ENCODE measurements at regions not wholly inside any gene's neighbourhood (a gene's known extent, or its start where the extent isn't known, plus 50 kb on each side); places are given as distances from the start of the nearest gene placed in this dataset.

DNA sequence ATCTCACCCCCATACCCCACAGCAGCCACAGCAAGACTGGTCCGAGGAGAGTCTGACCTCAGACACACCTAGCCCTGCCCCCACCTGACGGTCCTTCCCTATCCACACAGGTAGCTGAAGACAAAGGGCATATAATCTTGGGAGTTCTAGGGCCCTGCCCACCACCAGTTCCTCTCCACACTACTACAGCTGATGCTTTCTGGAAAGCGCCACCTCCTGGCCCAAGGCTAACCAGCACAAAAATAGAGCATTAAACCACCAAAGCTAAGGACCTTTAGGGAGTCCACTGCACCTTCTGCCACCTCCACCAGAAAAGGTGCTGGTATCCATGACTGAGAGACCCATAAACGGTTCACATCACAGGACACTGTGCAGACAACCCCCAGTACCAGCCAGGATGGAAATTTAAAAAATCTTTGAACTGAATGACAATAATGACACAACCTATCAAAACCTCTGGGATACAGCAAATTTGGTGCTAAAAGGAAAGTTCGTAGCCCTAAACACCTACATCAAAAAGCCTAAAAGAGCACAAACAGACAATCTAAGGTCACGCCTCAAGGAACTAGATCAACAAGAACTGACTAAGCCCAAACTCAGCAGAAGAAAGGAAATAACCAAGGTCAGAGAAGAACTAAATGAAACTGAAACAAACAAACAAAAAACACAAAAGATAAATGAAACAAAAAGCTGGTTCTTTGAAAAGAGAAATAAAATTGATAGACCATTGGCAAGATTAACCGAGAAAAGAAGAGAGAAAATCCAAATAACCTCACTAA lies 122.1 kb upstream of the TPRG1 start:
- no peak for DNase-seq (ENCODE audit: low read depth)

DNA sequence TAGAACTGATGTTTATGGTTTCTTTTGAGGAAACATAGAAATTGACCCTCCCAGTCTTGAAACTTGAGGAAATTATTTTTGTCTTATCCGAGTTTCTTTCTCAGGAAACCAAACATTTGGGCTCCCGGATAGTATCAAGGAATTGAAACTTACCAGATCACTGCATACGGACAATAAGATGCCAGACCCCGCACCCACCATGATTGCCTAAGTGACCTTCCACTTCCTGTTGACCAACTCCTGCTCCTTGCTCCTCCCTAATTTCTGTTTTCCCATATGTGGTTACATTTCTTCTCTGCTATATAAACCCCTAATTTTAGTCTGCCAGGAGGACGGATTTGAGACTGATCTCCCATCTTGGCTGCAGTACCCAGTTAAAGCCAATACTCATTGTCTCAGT lies 118.4 kb upstream of the TPRG1 start:
- no peak for DNase-seq (ENCODE audit: low read depth)

DNA sequence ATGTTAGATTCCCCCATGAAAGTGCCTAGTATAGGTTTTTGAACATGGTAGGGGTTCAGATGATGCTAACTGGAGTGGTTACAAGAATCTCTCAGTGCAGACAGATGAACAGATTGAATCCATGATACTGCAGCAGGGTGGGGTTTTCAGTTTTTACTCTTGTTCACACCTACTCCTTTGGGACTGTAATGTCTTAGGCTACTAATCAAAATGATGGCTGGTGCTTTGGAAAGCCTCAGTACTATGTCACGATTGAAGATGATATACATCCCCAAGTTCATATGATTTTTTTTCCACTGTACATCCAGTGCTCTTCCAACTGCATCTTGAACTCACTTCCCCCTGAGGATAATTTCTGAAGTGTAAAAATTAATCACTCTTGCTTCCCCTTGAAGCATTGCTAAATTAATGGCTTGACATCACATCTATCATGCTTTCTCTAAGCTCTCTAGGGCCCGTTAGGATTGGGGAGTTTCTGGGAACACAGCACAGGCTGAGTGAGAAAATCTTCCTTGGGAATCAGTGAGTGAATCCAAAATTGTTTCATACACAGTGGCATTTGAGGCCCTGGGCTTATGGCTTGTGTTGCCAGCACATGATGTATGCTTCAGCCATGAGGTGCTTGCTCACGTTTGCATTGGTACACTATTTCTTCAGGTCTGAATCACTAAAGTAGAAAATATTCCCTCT lies 115.0 kb upstream of the TPRG1 start:
- no peak for DNase-seq (ENCODE audit: low read depth)

DNA sequence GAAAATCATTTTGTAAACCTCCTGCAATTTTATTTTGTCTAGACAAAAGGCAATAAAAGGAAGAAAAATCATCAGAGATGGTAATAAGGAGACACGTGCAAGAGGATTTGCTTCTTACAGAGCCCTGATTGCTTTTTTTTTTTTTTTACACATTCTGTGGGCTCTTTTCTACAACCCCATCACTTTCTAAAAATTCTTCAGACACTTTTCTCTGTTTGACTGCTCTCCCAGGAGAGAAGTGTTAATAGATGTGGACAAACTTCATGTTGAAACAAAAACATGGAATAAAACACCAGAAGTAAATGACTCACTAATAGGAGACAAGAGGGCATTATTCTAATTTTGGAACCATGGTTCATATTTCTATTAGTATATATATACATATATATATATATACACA lies 114.4 kb upstream of the TPRG1 start:
- DNase-seq (ENCODE audit: low read depth) = no peak

DNA sequence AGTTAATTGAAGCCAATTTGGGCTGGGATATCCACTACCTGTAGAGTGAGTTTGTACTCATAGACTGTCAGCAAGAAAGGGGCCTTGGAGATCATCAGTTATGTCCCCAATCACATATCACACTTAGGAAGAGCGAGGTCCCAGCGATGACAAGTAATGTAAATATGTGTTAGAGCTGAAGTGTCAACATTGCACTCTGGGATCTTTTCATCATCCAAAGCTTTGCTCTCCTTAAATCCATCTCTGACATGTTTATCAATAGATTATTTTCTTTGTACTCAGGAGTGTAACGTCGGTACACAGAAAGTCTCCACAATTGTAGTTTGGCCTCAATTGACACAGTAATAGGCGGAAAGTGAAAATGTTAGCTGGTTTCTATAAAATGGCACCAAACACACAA lies 113.7 kb upstream of the TPRG1 start:
- no peak for DNase-seq (ENCODE audit: low read depth)

DNA sequence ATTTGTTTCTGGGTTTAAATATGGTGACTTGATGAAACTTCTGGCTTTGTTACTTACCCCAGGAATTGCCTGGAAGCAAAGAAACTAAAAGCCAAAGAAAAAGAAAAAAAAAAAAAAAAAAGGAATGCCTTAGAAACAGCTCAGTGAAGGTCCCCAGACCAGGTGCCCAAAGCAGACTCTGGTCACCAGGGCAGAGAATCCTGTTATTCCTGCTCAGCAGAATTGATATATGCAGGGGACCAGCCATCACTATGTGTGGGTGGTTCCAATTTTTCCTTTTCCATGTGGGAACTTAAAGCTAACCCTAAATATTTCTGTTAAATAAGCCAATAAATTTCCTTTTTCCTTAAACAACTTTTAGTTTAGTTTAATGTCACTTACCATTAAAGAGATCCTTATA lies 100.8 kb upstream of the TPRG1 start:
- DNase-seq (ENCODE audit: low read depth) = no peak

DNA sequence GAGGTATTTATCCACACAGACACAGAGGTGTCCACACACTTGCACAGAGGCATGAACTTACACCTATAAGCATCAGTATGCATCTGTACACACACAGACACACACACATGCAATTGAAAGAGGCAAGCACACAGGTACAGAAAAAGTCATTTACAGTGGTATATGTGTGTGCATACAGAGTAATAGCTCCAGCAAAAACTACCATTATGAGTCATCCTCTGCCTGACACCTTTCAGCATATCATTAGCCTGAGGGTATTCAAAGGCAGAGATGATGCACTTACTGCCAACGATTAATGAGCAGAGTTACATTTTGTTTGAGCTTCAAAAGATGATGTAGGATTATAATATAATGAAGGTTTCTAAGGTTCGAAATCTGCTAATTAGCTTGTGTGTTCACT lies 100.3 kb upstream of the TPRG1 start:
- no peak for DNase-seq (ENCODE audit: low read depth)

DNA sequence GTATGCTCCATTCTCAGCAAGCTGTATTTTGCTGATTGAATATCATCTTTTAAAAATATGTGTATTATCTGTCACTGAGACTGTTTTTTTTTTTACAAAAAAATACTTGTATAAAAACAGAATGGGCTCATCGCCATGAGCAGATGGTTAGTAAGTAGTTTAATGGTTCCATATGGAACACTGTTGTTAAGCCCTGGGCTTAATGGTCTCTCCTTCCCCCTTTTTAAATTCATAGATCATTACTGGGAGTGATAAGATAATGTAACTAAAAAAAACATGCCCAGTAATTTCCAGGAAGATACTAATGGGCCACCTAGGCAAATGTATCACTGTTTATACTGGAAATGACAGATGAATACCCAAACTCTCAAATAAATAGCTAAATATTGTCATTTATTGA lies 95.3 kb upstream of the TPRG1 start:
- DNase-seq (ENCODE audit: low read depth) = no peak

DNA sequence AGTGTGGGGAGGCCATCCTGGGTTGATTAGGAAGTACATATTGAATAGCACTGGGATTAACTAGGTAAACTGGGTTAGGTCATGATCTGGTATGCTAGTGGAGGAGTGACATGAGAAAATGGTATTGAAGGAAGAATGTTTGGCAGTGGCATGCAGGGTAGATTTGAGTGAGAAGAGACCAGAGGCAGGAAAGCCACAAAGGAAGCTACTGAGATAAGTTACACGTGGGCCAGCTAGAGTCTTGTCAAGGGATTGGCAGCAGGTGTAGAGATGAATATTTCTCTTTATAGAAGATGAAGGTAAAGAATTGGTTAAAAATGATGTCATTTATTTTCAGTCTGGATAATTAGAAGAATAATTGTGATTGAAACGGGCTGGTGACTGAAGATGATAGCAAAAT lies 91.0 kb upstream of the TPRG1 start:
- DNase-seq (ENCODE audit: low read depth) = no peak

DNA sequence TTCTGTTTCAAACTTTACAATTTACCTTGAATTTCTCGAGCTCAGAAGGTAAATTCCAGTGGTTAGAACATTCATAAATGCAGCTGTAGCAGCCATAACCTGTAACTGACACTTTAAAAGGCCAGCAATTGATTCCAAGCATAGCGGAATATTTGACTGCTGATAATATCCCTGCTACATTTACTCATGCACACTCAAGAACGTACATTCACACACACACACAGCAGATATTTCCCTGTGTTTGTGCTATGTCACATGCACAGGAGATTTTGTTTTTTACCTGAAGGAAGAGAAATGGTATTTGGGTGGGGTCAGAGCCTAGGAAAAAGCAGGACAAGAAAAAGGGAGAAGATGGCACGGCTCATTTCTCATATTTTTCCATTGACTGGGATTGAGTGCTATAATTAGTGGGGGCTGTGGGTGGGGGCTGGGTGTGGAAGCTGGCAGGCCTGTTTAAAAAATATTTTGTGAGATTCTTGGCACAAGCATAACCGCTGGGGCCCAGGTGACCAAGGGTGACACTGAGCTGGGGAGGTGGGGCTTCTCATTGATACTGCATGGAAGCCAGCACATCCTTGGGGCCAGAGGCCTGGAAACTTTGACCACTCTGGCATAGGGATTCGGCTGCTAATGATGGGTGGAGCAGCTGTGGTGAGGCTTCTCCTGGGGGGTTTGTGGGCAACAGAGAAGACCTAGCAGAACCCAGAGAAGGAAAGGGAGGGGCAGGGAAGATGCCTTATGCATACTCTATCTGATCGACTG lies 88.9 kb upstream of the TPRG1 start:
- no peak for DNase-seq (ENCODE audit: low read depth)

DNA sequence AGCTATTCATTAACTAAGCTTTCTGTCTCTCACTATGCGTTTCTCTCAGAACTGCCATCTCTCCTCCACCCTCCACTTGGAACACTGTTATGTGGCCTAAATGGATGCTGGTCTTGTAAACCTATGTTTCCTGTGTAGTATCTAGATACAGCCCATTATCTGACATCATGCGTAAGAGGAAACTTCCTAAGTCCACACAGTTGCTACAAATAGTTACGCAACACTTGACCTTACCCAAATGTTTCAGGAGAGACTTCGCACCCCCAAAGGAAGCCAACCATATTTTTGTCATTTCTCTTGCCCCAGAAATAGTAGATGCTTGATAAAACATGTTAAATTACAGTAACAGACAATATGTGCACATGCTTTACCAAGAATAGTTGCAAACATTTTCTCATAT lies 87.2 kb upstream of the TPRG1 start:
- DNase-seq (ENCODE audit: low read depth) = no peak

DNA sequence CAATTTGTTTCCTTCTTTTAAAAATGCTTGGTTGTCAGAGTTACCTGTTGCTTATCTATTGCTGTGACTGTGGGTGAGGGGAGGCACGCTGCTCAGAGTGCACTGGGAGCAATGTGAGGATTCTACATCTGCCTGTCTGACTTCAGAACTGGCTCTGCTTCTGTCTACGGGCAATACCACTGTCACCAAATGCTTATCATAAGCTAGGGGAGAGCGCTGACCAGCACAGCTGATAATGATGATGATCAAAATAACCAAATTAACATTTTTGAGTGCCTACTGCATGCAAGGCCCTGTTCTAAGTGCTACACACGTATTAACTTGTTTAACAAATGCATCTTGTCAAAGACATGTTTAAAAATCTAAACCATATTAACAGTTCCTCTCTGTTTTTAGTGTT lies 79.2 kb upstream of the TPRG1 start:
- no peak for DNase-seq (ENCODE audit: low read depth)

DNA sequence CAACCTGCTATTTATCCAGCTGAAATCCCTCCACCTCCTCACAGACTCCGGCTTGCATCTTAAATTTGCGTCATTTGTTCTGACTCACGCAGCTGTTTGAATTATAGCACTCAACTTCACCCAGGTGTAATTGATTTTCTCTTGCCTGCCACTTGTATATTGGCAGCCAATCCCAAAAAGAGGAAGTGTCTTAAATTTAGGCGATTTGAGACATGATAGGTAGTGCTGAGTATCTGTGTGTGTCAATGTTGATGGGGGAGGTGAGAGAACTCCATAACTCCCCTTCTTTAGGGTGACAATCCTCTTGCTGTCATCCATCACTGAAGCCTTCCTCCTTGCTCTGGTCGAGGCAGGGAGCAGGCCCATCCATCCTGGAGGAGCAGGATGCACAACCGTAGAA lies 77.2 kb upstream of the TPRG1 start:
- no peak for DNase-seq (ENCODE audit: low read depth)

DNA sequence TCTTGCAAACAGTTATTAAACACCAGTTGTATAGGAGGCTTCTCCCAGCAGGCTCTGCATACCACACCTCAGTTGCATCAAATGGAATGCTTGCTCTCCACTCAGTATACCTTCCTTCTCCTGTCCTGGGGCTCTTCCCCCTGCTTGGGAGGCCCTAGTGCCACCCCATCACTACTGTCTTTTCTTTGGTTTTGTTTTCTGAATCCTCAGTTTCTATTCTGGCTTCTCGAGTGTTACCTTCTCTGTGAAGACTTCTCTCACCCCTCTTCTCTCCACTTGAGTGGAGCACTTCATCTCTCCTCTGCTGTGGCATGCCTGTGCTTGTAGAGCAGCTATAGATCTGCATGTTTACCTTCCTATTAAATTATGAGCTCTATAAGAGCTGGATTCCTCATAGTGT lies 75.7 kb upstream of the TPRG1 start:
- DNase-seq (ENCODE audit: low read depth) = no peak

DNA sequence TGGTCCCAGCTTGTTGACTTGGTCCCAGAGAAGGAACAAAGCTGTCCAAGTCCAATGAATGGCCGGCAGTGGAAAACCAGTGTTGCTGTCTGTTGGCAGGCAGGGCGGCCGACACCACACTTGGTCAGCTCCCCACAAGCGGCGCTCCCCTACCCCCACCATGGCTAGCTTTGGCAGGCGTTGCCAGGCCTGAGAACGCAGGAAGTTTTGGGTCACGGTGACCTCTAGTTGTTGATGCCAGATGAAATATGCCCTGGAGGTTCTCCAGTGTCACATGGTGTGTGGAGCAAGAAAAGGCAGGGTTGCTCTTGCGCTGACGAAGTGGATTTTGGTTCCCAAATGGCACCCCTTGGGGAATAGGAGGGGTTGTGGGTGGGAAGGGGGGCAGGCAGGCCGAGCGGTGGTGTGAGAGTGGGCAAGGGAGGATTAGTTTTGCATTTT lies 72.7 kb upstream of the TPRG1 start:
- DNase-seq (ENCODE audit: low read depth) = no peak

DNA sequence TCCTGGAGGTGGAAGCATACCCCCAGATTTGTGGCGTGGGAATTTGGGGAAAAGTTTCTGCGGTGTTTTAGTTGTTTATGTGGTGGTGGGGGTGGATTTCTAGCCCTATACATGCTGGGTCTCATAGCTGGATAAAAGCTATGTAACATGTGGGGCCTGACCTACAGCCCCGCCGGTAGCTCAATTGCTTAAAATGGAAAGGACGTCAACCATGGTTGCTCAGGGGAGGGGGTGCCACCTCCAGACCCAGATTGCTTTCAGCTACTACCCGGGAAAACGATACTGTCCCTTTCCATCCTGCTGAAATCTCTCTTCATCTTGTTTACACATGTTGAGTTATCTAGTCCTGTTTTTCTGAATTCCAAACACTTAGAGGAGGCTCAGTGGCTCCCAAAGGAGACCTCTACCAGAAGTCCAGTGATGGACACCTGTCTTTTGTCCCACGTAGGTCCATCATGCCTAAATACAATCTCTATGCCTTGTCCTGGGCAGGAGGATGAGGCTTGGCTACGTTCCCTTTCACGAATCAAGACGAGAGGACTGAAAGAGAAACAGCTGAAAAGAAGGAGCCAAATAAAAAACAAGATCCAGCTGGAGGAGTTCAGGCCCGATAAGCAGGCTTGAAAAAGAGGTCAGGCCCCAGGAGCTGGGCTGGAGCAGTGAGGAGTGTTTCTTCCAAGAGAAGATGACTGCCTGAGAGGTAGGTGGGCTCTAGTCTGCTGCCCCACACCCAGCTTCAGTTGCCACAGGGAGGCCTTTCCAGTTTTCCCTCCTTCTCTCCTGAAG lies 72.1 kb upstream of the TPRG1 start:
- no peak for DNase-seq (ENCODE audit: low read depth)

DNA sequence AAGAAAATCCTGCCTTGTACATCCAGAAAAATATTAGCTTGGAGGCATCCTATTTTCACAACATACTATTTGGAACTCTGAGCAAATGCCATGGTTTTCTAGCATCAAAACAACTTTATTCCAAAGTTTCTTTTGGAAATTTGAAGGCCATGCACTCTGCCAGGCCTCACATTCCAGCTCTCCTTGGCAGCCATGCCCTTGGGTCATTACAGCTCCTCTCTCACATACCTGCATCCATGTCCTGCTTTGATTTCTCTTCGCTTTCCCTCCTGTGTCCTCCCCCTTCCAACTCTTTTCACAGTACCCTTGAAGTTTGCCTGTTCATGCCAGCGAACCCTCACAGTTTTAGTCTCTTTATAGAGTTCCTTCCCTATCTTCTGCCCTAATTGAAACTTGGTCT lies 70.9 kb upstream of the TPRG1 start:
- no peak for DNase-seq (ENCODE audit: low read depth)

DNA sequence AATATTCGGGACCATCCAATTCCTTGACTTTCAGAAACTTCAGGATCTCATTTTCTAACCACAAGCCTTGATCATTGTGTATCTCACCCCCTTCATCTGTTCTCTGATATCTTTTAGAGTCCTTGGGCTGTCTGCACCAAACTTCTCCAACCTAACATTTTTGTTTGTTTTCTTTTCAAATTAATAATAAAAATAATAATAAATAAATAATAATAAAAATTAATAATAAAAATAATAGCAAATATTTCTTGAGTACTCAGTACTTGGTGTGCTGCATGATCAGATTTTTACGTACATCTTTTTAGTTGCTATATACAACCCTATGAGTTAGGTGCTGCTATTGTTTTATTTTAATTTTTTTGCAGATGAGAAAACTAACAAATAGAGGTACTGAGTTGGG lies 70.2 kb upstream of the TPRG1 start:
- no peak for DNase-seq (ENCODE audit: low read depth)

DNA sequence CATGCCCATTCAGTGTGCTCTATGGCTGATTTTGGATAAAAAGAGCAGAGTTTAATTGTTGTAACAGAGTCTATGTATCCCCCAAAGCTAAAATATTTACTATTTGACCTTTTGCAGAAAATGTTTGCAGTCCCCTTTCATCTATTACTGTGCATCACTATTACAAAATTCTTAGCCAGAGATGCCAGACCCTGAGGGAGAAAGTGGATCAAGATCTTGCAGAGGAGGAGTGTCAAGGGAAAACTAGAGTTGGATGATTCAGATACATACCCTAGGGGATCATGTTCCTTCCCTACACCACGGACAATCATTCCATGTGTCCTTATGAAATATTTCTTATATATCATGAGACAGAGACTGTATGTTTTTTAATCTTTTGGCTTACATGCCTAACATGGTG lies 68.6 kb upstream of the TPRG1 start:
- no peak for DNase-seq (ENCODE audit: low read depth)

DNA sequence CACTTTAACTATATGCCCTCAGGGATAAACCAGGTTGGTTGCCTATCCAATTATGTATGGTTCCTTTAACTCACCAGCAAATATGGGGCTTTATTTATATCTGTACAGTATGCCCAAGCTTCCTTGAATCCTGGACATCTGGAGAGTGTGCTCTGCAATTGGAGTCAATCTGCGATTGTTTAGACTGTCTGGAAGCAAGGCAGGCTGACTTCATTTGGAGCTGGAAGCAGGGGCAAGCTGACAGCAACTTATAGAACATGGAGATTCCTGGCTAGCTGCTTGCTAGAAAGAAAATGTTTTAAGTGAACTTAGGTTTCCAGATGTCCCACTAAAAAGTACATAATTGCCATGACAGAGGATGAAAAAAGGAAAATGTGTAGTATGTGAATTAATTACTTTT lies 63.7 kb upstream of the TPRG1 start:
- DNase-seq (ENCODE audit: low read depth) = no peak

DNA sequence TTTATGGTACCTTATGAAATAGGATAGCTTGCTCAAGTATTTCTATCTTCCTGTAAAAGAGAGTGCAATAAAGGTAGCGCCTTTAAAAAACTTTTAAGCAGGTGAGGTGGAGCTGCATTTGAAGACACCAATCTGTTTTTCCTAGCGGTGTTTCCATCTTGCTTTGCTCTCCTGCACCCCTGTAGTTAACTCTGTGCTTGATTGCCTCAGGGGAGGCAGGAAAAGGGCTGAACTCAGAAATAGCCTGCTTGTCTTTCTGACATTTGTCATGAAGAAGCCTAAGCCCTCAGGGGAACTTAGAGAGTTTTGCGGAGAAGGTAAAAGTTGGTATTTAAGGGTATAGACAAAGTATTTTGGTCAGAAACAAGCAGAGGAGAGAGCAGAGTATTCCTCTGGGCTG lies 63.0 kb upstream of the TPRG1 start:
- DNase-seq (ENCODE audit: low read depth) = no peak

DNA sequence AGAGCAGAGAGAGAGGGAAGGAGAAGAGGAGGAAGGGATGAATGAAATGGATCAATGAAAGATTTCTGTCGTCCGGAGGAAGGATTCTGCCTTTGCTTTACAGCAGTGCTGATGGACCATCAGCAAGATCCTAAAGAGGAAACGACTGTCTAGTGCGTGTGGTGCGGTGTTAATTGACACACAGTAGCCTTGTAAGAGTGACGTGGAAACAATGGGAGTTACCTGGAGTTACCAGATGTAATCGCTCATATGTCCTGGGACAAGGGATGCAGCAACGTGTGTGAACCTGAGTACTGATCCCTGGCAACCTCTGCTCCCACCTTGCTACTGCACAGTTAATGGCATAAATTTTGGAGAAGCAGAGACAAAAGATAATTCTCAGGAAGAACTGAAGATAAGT lies 62.6 kb upstream of the TPRG1 start:
- DNase-seq (ENCODE audit: low read depth) = no peak
